ENCODE measurements at regions not wholly inside any gene's neighbourhood (a gene's known extent, or its start where the extent isn't known, plus 50 kb on each side); places are given as distances from the start of the nearest gene placed in this dataset.
A peak's percentile ranks its signal among the peaks of the same experiment; 100 is the strongest.

- H3K23ac ChIP-seq (ENCODE audit: low read depth, low read length, poor library complexity): no peak overlapping the region
- no peaks in the 10 kb centered on the region for H3K4me1 ChIP-seq (ENCODE audit: control insufficient read depth in 2 of 2, insufficient read depth in 1 of 2, low read depth in 1 of 2, low read length in 2 of 2)
- no peaks in the 10 kb centered on the region for H3K9me3 ChIP-seq (replicated peaks in 1 of 2; ENCODE audit: control insufficient read depth in 2 of 2, insufficient read depth in 1 of 2, low read depth in 1 of 2, low read length in 2 of 2)
- H3K4ac ChIP-seq (ENCODE audit: low read length): no peak overlapping the region
- H2BK5ac ChIP-seq (ENCODE audit: low read length): no peak overlapping the region
- no peaks in the 10 kb centered on the region for H3K36me3 ChIP-seq (replicated peaks in 1 of 2; ENCODE audit: control insufficient read depth in 2 of 2, insufficient read depth in 2 of 2, low read length in 2 of 2)
- H3K14ac ChIP-seq (ENCODE audit: low read length): no peak overlapping the region
- H3K27me3 ChIP-seq (ENCODE audit: control insufficient read depth in 3 of 3, insufficient read depth in 3 of 3, low read depth in 1 of 3, low read length in 3 of 3): no peaks in the 10 kb centered on the region
- no peak overlapping the region for H4K8ac ChIP-seq (ENCODE audit: low read depth, low read length)
- H3K79me1 ChIP-seq (ENCODE audit: low read depth, low read length): no peaks in the 10 kb centered on the region
- H2AK5ac ChIP-seq (ENCODE audit: low read depth, low read length): no peak overlapping the region
- no peak overlapping the region for H4K91ac ChIP-seq (ENCODE audit: low read depth, low read length, poor library complexity)
- H3K9ac ChIP-seq (ENCODE audit: low read depth, low read length, poor library complexity): no peak overlapping the region
- H2BK12ac ChIP-seq (ENCODE audit: low read length): no peak overlapping the region
- H2BK15ac ChIP-seq (ENCODE audit: low read length): no peak overlapping the region
- H3K4me3 ChIP-seq (ENCODE audit: low read length in 2 of 2): no peak overlapping the region
- H3K4me2 ChIP-seq (ENCODE audit: insufficient read depth, low read length, poor library complexity, severe bottlenecking): no peak overlapping the region
- DNase-seq (ENCODE audit: low spot score): no peak
- no peak overlapping the region for H2AFZ ChIP-seq (ENCODE audit: low read length)
- no peak overlapping the region for H2BK120ac ChIP-seq (ENCODE audit: low read depth, low read length)
- H3K27ac ChIP-seq (replicated peaks; ENCODE audit: low read length): no peak overlapping the region
- no CpG with 5 or more reads among the region's 4 CpGs for WGBS, 2 donors (ENCODE audit: extremely low coverage in 2 of 2, insufficient read length in 2 of 2, insufficient replicate concordance in 1 of 2)
- H3K18ac ChIP-seq (ENCODE audit: low read length): no peak overlapping the region
These were observed 50.8 kb upstream of the SMIM36 start for GRCh38 chr17:55561973-55562495.

DNA sequence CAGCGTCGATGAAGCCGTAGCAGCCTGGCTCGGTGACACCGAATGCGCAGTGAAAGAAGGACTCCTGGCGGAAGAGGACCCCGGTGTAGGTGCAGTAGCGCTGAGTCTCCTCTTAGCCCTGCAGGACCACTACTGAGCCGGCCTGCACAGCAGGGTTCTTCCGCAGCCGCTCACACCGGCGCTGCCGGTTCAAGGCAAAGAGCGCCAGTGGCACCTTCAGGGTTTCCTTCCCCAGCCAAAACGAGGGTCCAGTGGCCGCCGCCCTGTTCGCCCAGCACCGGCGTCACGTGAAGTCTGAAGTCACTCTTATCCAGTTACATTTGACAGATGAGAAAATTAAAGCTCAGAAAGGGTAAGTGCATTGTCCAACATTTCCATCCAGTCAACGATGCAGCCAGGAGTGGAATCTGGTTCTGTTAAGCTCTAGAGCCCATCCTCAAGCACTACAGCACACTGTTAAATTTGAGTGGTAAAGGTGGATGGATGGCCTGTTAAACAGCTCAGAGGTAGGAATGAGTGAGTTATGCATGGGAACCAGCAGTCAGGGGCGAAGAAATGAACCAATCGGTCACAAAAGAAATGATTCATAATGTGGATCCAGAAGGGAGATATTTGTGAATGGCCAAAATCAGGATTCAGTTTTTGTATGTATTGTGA lies 50.2 kb upstream of the SMIM36 start:
- no peak overlapping the region for H3K18ac ChIP-seq (ENCODE audit: low read length)
- no peak overlapping the region for H2BK12ac ChIP-seq (ENCODE audit: low read length)
- no peaks in the 10 kb centered on the region for H3K79me1 ChIP-seq (ENCODE audit: low read depth, low read length)
- no peaks in the 10 kb centered on the region for H3K36me3 ChIP-seq (replicated peaks in 1 of 2; ENCODE audit: control insufficient read depth in 2 of 2, insufficient read depth in 2 of 2, low read length in 2 of 2)
- H4K8ac ChIP-seq (ENCODE audit: low read depth, low read length): no peak overlapping the region
- no peak overlapping the region for H3K4me3 ChIP-seq (ENCODE audit: low read length in 2 of 2)
- H3K27me3 ChIP-seq (ENCODE audit: control insufficient read depth in 3 of 3, insufficient read depth in 3 of 3, low read depth in 1 of 3, low read length in 3 of 3): no peaks in the 10 kb centered on the region
- H2AFZ ChIP-seq (ENCODE audit: low read length): no peak overlapping the region
- no CpG with 5 or more reads among the region's 26 CpGs for WGBS, 2 donors (ENCODE audit: extremely low coverage in 2 of 2, insufficient read length in 2 of 2, insufficient replicate concordance in 1 of 2)
- H2BK5ac ChIP-seq (ENCODE audit: low read length): no peak overlapping the region
- H4K91ac ChIP-seq (ENCODE audit: low read depth, low read length, poor library complexity): no peak overlapping the region
- no peak overlapping the region for H3K4ac ChIP-seq (ENCODE audit: low read length)
- no peaks in the 10 kb centered on the region for H3K9me3 ChIP-seq (replicated peaks in 1 of 2; ENCODE audit: control insufficient read depth in 2 of 2, insufficient read depth in 1 of 2, low read depth in 1 of 2, low read length in 2 of 2)
- H3K14ac ChIP-seq (ENCODE audit: low read length): no peak overlapping the region
- no peak overlapping the region for H3K27ac ChIP-seq (replicated peaks; ENCODE audit: low read length)
- H3K4me1 ChIP-seq (ENCODE audit: control insufficient read depth in 2 of 2, insufficient read depth in 1 of 2, low read depth in 1 of 2, low read length in 2 of 2): no peaks in the 10 kb centered on the region
- no peak overlapping the region for H2BK15ac ChIP-seq (ENCODE audit: low read length)
- no peak for DNase-seq (ENCODE audit: low spot score)
- no peak overlapping the region for H3K4me2 ChIP-seq (ENCODE audit: insufficient read depth, low read length, poor library complexity, severe bottlenecking)
- H2AK5ac ChIP-seq (ENCODE audit: low read depth, low read length): no peak overlapping the region
- H3K23ac ChIP-seq (ENCODE audit: low read depth, low read length, poor library complexity): peak overlapping the region; percentile 2
- H3K9ac ChIP-seq (ENCODE audit: low read depth, low read length, poor library complexity): no peak overlapping the region
- H2BK120ac ChIP-seq (ENCODE audit: low read depth, low read length): no peak overlapping the region
